Mucosa of gallbladder (tissue), 1 donor: ENCODE measurements at regions not wholly inside any gene's neighbourhood (a gene's known extent, or its start where the extent isn't known, plus 50 kb on each side); places are given as distances from the start of the nearest gene placed in this dataset.

Experiments
- DNase-seq: peaks from one replicate; pipeline ENCODE4 v3.0.0-alpha.2; 2020; ENCODE audit warnings: low spot score
- donor health status: DM: no; HTN: no; CAD: no.

DNA sequence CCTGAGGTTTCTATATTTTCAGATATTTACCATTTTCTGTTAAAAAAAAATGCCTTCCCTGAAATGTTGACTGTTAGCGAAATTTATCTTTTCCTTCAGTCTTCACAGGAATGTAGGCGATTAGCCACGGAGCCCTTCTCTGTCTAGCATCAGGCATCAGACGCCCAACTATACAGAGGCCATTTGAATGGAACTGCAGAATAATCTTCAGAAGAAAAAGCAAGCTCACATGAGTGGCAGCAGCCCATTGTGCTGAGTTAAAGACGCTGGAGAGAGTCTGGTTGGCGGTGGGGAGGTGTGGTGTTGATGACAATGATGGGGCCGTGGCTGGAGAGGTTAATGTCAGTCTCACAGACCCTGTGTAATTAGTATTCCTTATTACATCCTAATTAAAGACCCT is 196.8 kb upstream of the LEF1 start:
- DNase-seq: no peak

DNA sequence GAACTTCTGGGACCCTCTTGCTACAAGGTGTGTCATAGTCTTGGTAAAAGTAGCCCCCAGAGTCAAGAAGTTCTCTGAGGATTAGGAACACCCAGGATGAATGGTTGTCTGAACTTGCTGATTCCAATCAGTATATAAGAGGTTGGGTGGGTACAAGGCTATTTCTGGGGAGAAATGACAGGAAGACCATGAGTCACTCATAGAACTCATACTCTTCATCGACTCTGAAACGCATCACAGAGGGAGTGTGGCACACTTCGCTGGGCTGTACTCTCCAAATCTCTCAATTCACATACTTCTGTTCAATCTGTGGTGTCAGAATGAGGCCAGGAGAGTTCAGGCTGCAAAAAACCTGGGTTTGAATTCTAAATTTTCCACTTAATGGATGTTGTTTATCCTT is 193.2 kb upstream of the LEF1 start:
- DNase-seq: no peak

DNA sequence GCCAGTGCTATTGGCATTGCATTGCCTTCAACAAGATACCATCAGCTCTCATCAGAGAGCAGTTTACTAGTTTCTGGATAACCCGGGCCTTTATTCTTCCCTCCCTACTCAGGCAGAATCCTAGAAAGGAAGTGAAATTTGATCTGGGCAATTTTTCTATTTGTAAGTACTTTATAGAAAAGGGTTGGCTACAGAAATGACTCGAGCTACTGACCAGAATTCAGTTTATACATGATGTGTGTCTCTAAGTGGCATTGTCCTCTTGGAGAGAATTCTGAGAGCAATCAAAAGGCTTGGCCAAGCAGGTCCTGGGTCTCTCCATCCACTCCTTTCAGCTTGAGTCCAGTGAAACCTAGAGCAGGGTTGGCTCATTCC is 192.7 kb upstream of the LEF1 start:
- DNase-seq: no peak

DNA sequence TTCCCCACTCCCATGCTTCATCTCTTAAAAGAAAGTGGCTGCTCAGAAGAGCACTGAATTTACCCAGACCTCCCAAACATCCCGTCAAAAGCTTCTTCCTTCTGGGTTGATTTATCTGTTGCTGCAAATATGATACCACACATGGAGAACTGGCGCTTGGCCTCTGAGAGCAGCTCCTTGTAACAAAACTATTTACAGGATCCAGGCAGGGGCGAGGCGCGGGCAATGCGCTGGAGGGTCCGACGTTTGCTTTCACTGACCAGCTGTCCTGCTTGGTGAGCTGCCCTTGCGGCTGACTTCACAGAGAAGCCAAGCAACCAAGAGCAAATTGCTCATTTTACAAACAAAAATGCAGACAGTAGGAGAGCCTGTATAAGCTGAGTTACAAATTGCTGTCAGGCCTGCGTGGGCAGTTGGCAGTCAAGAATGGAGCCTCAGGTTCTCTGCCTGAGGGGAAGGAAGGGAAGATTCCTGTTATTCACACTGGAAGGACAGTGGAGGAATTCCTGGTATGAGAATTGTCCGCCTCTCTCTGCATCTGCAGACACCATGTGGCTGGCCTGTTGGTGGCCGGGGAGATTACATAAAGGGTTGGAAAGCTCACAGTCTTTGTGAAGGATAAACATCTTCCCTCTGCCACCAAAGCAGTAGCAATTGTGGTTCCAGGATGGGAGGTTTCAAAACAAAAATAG is 192.2 kb upstream of the LEF1 start:
- DNase-seq: peak; percentile 23

DNA sequence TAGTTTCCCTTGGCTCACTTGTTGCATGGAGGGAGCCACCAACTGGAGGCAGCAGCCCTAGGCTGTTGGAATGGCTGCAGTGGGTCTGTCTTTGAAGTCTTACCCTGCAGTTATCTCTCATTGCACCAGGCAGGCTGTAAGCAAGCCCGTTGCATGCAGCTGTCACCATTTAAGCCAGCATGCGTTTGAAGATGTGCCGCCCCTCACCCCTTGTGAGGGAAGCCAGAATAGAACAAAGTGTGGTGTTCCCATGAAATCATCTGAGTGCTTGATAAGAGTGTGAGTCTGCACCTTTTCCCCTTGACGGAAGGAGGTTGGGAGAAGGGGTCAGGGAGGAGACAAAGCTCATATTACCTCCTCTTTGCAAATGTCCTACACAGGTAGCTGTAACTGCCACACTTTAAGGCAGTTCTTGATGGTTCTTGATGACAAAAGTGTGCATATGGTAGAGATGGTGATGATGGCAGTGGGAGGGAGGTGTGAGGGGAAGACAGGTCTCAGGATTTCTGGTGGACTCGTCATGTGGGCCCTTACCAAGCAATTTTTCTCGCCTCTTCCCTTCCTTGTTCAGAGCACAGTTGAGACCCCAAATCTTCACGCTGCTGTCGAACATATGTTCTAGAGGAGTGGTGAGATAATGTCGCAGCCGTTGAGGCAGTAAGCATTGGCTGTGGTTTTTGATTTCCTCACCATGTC is 191.4 kb upstream of the LEF1 start:
- DNase-seq: no peak

DNA sequence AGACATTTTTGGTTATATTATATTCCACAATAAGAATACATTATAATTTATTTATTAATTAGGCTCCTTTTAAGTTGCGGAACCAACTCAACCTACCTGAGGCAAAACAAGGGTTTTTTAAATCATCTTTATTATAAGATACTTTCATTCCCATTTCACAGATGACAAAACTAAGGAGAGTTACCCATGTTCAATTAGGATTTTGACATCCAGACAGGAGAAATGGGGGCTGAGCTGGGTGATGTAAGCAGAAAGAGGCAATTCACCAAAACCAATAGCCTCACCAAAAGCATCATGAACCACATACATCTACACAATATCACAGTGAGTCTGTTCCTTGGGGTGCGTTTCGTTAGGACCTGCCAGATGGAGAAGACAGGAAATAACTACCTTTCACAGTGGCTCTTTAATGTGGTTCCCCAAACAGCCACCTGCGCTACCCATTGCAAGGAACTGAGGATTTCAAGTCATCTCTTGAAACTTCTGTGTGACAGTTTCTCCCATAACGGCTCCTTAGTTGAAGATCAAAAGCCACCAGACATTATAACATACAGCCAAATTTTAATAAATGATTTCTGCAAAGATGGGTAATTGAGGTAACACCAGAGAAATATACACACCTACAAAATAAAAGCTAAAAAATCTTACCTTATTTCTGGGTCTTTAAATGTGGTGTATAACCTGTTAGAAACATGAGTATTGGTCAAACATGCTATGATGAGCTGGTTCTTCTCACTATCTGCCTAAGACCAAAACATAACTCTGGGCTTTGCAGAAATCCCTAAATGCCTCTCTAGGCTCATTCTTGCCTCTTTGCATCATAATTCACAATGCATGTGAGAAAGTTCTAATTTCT is 190.6 kb upstream of the LEF1 start:
- no peak for DNase-seq

DNA sequence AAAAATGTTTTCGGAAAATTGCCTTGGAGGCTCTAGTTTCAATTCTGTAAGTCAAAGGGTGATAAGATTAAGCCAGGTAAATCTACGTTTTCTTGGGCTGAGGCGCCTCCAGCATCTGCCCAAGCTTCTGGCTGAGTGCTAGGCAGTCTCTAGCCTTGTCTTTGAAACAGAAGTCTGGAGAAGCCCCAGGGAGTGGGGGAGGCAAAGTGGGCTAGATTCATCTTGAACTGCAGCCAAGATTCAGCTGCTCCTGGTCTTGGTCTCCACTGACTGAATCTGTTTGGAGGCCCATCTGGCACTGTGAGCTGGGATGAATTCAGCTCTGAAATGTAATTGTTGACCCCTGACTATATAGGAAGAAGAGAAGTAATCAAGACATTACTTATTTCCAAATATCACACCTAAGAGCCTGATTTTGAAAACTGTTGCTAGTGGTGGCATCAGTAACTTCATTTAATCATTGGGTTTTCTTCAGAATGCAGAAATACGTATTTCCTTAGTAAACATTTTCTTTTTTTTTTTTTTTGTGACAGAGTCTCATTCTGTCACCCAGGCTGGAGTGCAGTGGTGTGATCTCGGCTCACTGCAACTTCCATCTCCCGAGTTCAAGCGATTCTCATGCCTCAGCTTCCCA is 187.3 kb upstream of the LEF1 start:
- DNase-seq: no peak

DNA sequence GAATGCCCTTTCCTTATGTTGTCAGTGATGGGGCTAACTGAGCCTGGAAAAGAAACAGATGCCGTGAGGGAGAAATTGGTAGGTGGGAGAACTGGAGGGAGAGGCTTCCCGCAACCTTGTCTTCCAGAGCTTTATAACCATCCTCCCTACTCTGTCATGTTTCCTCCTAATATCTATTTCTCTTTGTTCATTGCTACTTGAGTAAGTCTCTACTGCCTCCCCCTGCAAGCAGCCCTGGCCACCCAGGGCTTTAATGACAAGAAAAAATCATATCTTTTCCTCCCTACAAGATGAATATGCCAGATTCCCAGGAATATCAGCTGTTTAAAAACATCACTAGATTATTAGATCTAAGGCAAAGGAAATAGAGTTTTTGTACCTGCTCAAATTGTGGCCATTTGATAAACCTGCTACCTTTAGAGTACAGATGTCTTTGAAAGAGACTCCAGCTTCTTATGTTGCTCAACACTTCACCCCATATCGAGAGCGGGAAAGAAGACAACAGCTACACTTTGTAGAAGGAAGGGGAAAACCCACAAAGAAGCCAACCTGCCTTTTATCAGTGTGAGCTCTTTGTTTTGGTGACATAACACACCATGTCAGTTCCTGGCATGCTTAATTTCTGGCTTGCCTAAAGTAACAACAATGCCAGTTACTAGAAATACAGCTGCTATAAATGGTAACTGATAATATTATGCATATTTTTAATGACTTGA is 186.6 kb upstream of the LEF1 start:
- DNase-seq: no peak

DNA sequence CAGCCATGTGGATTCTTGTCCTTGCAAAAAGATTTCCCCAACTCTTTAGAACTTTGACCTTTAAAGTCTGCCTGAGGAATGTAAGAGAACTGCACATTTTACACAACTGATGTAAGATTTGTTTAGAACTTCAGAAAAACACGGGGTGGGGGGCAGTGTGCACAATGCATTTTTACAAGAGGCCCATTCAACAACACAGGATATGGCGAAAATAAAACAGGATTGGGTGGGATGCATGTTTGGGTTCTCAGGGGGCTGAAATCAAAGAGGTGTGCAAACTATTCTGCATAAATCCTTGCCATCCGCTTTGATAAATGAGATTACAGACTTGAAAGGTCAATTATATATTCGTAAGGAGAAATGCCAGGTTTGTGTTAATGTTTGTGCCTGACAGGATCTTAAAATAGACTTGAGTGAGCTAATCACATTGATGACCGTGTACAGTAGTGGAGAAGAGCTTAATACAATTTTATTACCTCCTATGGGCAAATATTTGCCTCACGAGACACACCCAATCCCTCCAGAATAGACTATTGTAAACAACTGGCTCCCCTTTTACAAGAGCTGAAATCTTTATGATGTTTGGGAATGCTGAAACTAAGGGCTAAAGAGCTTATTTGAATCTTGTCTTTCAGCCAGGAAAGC is 184.1 kb upstream of the LEF1 start:
- DNase-seq: no peak

DNA sequence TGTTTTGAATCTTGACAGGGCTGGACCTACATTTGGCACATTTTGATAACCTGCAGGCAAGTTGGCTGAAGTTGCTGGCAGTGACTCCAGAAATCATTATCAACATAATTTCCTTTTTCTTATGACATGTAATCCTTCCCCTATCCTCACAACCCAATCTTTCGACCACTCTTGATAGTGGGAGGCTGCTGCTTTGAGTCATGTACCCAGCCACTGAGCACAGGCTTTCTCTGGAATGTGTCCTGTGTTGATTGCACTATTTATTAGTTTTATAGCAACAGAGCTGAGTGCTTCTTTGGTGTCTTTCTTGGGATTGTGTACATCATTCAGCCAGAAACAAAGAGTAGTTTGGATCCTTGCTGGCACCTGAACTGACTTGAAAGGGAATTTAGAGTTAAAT is 183.1 kb upstream of the LEF1 start:
- DNase-seq: no peak

DNA sequence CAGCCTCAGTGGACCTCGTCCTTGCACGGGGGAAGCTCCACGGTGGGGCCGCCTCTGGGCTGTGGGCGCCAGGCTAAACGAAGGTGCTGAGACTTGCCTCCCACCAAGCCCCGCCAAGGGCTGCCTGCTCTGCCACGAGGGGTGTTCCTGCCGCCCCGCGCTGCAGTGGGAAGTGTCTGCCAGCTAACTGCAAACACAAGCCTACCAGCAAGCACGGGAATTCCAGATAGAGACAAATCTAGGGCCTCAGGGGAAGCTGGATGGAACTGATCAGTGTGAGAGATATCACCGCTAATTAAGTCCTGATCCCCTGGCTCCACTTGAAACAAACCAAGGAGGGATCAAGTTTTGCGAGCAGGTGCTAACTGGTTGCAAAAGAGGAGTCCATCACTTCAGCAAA is 181.6 kb upstream of the LEF1 start:
- DNase-seq: no peak

DNA sequence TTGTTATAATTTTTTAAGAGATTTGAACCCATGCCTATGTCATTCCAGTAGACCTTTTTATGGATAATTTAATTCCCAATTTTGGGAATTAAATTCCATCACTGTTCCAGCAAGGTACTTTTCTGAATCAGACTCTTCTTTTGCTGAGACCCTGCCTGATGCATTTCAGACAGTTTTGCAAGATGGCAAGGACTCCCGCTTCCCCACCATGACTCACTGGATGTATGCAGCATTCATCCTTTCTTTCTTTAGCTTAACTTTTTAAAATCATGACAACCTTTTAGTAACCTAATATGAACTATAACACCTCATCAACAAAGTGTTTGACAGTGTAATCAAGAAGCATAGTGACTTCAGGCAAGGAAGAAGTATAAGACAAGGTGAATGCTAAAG is 178.1 kb upstream of the LEF1 start:
- no peak for DNase-seq

DNA sequence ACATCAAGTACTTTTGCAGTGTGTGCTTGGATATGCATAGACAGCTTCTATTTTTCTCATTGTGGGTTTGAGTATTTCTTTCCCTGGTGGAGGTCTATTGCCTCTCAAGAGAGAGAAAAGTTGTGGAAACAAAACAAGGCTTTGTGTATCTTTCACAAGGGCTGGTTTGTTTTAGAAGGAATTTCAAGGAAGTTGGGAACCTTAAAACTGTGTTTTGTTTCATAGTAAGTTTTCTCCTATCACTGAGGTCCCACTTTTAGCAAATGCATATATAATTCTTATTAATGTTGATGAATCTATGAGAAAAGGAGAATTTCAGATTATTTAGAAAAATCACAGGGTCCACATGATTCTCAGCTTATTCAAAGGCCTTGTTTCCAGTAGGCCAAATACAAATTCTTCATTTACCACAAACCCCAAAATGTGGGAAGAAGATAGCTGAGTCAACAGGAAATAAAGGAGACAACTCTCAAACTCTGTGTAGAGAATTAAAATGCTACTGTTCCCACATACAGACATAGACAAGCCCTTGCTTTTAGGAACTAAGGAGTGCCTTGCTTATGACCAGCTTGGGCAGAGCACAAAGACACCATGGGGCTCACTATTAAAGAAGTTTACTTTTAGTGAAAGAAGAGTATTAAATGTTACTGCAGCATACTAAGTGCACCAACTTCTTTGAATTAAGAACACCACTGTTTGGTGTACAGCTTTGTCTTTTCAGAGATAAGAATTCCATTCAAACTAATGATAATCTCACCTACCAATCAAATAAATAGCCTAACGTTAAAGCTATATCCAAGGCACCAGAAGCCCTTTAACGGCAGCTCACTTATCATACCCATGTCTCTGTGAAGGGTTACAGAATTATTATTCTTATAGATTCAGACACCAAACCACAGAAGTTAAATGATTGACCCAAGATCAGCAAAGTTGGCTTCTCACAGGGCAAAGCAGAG is 177.4 kb upstream of the LEF1 start:
- no peak for DNase-seq

DNA sequence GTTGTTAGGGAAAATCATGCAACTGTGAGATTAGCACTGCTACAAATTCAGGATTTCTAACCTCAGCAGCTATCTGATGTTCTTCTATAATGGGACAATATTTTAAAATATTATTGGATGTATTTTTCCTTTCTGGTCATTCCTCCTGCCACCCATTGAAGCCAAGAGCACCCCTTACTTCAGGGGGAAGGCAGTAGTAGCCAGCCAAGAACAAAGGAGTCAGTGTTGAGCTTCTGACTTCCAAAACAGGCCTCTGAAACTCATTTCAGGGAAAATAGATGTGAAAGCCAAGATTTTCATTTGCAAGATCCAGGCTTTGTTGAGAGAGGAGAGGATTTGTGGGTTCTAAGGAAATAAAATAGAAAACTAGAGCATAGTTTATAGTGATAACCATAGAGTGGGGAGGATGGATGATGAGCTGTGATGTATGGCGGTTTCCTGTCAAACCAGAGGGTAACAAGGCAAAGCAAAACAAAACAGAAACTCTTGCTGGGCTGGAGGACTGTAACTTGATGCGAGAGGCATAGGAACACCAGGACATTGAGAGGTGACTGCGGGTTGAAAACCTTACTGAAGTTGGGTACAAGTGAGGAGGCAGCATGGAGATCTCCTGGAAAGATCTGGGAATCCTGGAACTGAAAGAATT is 173.7 kb upstream of the LEF1 start:
- DNase-seq: no peak

DNA sequence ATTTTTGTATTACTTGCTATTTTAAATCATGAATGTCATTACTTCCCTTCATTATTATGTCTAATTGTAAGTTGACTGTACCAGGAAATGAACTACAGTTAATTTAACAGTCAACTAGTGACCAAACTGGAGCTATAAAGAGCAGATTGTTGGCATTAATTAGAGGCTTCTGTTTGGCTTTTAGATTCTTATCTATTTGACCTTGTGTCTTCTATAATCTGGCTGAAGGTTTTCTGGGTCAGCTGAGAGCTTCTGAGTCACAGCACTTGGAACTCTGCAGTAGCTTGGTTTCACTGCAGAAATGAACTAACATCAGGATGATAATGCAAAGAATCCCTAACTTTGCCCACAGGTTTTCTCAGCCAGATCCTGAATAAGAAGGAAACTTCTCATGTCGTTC is 169.2 kb upstream of the LEF1 start:
- no peak for DNase-seq

DNA sequence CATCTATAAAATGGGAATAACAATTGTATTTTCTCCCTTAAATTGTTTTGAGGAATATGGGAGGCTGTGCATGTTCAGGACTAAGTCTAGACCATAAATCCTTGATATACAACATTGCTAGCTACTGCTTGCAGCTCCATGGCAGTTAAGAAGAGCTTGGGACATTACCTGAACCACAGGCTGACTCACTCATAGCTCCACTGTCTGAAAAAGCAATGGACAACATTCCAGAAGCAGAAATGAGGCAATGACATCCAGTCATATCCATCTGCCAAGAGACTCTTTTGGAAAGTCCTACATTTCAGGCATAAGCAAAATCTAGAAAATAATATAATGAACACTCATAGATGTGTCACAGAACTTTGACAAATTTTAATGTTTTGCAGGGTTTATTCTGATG is 167.3 kb upstream of the LEF1 start:
- no peak for DNase-seq

DNA sequence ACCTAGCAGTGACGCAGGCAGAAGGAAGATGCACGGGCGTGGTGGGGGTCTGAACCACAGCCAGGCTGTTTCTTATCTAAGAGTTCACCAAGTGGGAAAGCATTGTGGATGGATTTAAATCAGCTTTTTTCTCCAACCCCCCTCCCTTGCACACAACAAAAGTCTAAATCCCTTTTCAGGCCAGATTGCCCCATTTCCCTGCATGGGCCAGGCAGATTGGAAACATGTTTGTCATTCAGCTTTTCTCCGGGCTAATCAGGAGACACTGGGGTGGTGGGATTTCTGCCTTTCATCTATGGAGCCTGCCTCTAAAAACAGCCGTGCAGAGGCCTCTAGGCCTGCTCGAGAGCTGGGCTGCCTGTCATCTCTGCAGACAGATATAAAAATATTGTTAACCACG is 166.3 kb upstream of the LEF1 start:
- no peak for DNase-seq

DNA sequence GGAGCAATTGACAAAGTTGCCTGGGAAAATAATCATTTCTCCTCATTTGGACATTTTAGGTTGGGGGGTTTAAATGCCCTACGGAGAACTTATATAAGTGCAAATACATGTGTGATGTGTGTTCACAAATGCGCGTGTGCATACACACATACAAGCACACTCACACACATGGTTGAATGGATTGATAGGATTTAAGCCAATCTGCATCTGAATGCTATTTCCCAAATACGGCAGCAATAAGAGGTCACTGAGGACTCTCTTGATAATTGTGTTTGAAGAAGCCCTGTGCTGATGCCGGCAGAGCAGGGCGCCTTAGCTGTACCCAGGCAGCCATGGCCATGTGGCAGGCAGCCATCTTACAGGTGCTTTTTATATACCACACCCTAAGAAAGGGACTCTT is 165.3 kb upstream of the LEF1 start:
- DNase-seq: no peak

DNA sequence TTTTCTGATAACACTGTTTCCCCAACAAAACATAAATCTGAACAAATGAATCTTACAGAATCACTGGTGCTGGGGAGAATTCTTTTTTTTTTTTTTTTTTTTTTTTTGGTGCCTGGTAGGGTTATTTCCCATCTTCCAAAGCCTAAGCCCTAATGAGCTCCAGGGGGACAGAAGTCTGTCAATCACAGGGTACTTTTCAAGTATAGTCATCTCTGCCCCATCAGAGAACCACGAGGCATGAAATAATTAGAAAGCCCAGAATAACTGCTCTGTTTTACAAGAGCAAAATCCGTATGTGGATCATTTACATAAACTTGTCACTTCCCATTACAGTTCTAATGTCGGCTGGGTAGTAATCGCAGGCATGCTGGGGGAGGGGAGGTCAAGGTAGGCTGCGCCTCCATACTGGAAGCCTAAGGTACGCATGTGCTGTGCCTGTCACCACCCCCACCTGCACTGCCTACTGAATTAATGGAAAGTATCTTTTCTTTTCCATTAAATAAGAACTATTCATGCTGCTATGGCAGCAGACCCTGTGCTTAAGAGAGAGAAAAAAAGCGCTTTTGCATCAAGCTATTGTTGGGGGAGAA is 164.7 kb upstream of the LEF1 start:
- no peak for DNase-seq
